ENCODE measurements at regions not wholly inside any gene's neighbourhood (a gene's known extent, or its start where the extent isn't known, plus 50 kb on each side); places are given as distances from the start of the nearest gene placed in this dataset.

GRCh38 chr9:86838519-86839497 lies 108.5 kb downstream of the GAS1 start:
- TF ChIP-seq EZH2 (IDR thresholded peaks at IDR 0.05; ENCODE audit: borderline replicate concordance) (no peak), CTCF (IDR thresholded peaks at IDR 0.05; ENCODE audit: poor library complexity) (no peak), EZH2phosphoT487 (IDR thresholded peaks at IDR 0.05; ENCODE audit: low read depth, severe bottlenecking, unreplicated experiment) (no peak)
- H3K36me3 ChIP-seq (replicated peaks; ENCODE audit: insufficient read depth, low read depth), result no peaks in the 10 kb centered on the region
- H3K4me1 ChIP-seq (ENCODE audit: insufficient read depth), result no peaks in the 10 kb centered on the region
- 89% methylated on average over 17 of the region's 17 CpGs for WGBS (ENCODE audit: low lambda C conversion rate, missing lambda C conversion rate)
- no peaks in the 10 kb centered on the region for H3K27me3 ChIP-seq
- no peak overlapping the region for H3K27ac ChIP-seq
- H3K9me3 ChIP-seq (ENCODE audit: low read depth), result no peaks in the 10 kb centered on the region
- DNase-seq (ENCODE audit: low spot score), result no peak
- no peak overlapping the region for H3K4me3 ChIP-seq
- H2AFZ ChIP-seq, result no peak overlapping the region
- H3K9me2 ChIP-seq (replicated peaks; ENCODE audit: insufficient read depth), result no peaks in the 10 kb centered on the region
- H3K79me2 ChIP-seq, result no peaks in the 10 kb centered on the region
- H4K20me1 ChIP-seq (ENCODE audit: insufficient read depth, poor library complexity, severe bottlenecking), result no peaks in the 10 kb centered on the region
- H3K4me2 ChIP-seq, result no peak overlapping the region

DNA sequence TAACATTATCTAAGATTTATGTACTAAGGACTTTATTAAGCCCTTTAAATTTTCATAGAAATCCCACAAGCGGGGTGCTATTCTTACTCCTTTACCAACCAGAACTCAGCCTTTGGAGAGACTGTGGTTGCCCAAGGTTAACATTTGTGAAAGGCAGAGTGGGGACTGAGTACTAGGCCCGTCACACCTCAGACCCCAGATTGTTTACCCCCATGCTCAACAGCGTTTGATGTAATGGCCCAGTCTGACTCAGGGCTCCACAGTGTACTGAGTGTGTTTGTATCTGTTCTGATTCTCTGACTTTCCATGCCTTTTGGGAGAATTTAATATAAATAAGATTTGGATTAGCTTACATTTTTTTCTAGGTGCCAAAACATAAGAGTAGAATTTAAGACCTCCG lies 110.0 kb downstream of the GAS1 start:
- no peaks in the 10 kb centered on the region for H4K20me1 ChIP-seq (ENCODE audit: insufficient read depth, poor library complexity, severe bottlenecking)
- H3K79me2 ChIP-seq, result no peaks in the 10 kb centered on the region
- no peak for TF ChIP-seq EZH2phosphoT487 (IDR thresholded peaks at IDR 0.05; ENCODE audit: low read depth, severe bottlenecking, unreplicated experiment)
- H3K9me2 ChIP-seq (replicated peaks; ENCODE audit: insufficient read depth), result no peaks in the 10 kb centered on the region
- H3K27ac ChIP-seq, result no peak overlapping the region
- H2AFZ ChIP-seq, result no peak overlapping the region
- no peaks in the 10 kb centered on the region for H3K36me3 ChIP-seq (replicated peaks; ENCODE audit: insufficient read depth, low read depth)
- H3K27me3 ChIP-seq, result no peaks in the 10 kb centered on the region
- H3K4me3 ChIP-seq, result no peak overlapping the region
- no peaks in the 10 kb centered on the region for H3K4me1 ChIP-seq (ENCODE audit: insufficient read depth)
- no peaks in the 10 kb centered on the region for H3K9me3 ChIP-seq (ENCODE audit: low read depth)
- 81% methylated on average over 4 of the region's 4 CpGs for WGBS (ENCODE audit: low lambda C conversion rate, missing lambda C conversion rate)
- DNase-seq (ENCODE audit: low spot score), result no peak
- no peak overlapping the region for H3K4me2 ChIP-seq

DNA sequence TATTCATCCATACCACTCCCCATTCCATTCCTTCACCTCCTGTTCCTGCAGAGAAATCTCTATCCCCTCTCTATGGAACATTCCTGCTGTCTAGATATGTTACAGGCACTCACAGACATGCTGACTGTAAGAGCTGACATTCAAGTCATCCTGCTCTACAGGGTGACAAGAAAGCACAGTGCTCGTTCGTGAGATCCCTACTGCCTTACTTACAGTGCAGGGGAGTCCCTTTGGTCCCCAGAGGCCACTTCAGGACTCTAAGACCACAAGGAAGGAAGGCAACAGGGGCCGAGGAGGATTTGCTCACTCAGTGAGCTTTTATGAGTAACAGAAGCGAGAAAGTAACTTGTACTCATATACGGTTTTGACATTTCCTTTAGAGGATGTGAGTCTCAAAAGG lies 110.5 kb downstream of the GAS1 start:
- no peak overlapping the region for H3K4me3 ChIP-seq
- no peak for DNase-seq (ENCODE audit: low spot score)
- 68% methylated on average over 5 of the region's 5 CpGs for WGBS (ENCODE audit: low lambda C conversion rate, missing lambda C conversion rate)

More for the DNA sequence above, 110.5 kb downstream of the GAS1 start:
- no peaks in the 10 kb centered on the region for H3K79me2 ChIP-seq
- no peaks in the 10 kb centered on the region for H4K20me1 ChIP-seq (ENCODE audit: insufficient read depth, poor library complexity, severe bottlenecking)
- H3K4me1 ChIP-seq (ENCODE audit: insufficient read depth), result no peaks in the 10 kb centered on the region
- no peak overlapping the region for H2AFZ ChIP-seq
- H3K36me3 ChIP-seq (replicated peaks; ENCODE audit: insufficient read depth, low read depth), result no peaks in the 10 kb centered on the region
- no peaks in the 10 kb centered on the region for H3K9me2 ChIP-seq (replicated peaks; ENCODE audit: insufficient read depth)
- TF ChIP-seq EZH2 (IDR thresholded peaks at IDR 0.05; ENCODE audit: borderline replicate concordance) (no peak), CTCF (IDR thresholded peaks at IDR 0.05; ENCODE audit: poor library complexity) (no peak), EZH2phosphoT487 (IDR thresholded peaks at IDR 0.05; ENCODE audit: low read depth, severe bottlenecking, unreplicated experiment) (no peak)
- no peak overlapping the region for H3K27ac ChIP-seq
- no peaks in the 10 kb centered on the region for H3K9me3 ChIP-seq (ENCODE audit: low read depth)
- no peaks in the 10 kb centered on the region for H3K27me3 ChIP-seq
- H3K4me2 ChIP-seq, result no peak overlapping the region

Data from hepatocyte (in vitro differentiated cells).